Subcutaneous abdominal adipose tissue (tissue), 5 donors: ENCODE measurements at regions not wholly inside any gene's neighbourhood (a gene's known extent, or its start where the extent isn't known, plus 50 kb on each side); places are given as distances from the start of the nearest gene placed in this dataset.
A peak's percentile ranks its signal among the peaks of the same experiment; 100 is the strongest.

Experiments
- H3K27ac ChIP-seq: one replicate; pipeline ENCODE4 v1.7.0; 2013; ENCODE audit warnings: low read depth, mild to moderate bottlenecking, inconsistent platforms, low read length, moderate library complexity
- H3K27me3 ChIP-seq, 5 donors: one replicate each; pipeline ENCODE4 v1.7.0; 2013; ENCODE audit warnings: low read length in 5 of 5, inconsistent platforms in 1 of 5; ENCODE audit not compliant: control insufficient read depth in 5 of 5, insufficient read depth in 4 of 5
- H3K36me3 ChIP-seq, 5 donors: one replicate each; pipeline ENCODE4 v1.7.0; 2013; ENCODE audit warnings: low read length in 5 of 5; ENCODE audit not compliant: control insufficient read depth in 5 of 5, insufficient read depth in 5 of 5
- H3K4me1 ChIP-seq, 5 donors: one replicate each; pipeline ENCODE4 v1.7.0; 2013; ENCODE audit warnings: low read length in 5 of 5, mild to moderate bottlenecking in 3 of 5, moderate library complexity in 1 of 5; ENCODE audit not compliant: control insufficient read depth in 5 of 5, insufficient read depth in 5 of 5
- H3K4me3 ChIP-seq, 5 donors: one replicate each; pipeline ENCODE4 v1.7.0; 2013; ENCODE audit warnings: low read length in 5 of 5, low read depth in 1 of 5
- H3K9ac ChIP-seq, 5 donors: one replicate each; pipeline ENCODE4 v1.7.0; 2013; ENCODE audit warnings: low read length in 5 of 5, mild to moderate bottlenecking in 4 of 5, moderate library complexity in 3 of 5
- H3K9me3 ChIP-seq, 5 donors: one replicate each; pipeline ENCODE4 v1.7.0; 2013; ENCODE audit warnings: low read length in 5 of 5; ENCODE audit not compliant: control insufficient read depth in 5 of 5
- donor health status: healthy.
- donor health status: healthy.
- donor health status: healthy.
- donor health status: healthy.
- donor health status: healthy.

DNA sequence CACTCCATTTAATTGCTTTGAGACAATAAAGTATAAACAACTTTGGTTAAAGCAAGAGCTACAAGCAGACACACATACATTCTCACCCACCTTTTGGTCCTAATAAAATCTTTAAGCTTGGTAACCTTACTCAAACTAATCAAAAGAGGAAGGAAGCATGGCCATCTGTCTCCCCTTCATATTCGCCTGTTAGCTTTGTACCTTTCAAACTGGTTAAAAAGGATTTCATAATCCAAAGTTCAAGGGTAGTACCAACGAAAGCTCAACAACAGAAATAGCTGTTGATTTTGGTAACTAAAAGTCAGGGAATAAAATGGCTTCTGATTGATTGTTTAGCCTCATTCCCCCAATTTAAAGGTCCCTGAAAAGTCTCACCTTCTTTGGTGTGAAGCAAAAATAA lies 456.9 kb downstream of the BCAT1 start:
- H3K9ac ChIP-seq: no peak overlapping the region
- H3K36me3 ChIP-seq: no peaks in the 10 kb centered on the region
- H3K9me3 ChIP-seq: no peaks in the 10 kb centered on the region
- no peak overlapping the region for H3K27ac ChIP-seq
- no peaks in the 10 kb centered on the region for H3K27me3 ChIP-seq
- H3K4me3 ChIP-seq: no peak overlapping the region
- peaks cover 0 to 56% (median 14%) of the 10 kb centered on the region in 5 donors for H3K4me1 ChIP-seq

DNA sequence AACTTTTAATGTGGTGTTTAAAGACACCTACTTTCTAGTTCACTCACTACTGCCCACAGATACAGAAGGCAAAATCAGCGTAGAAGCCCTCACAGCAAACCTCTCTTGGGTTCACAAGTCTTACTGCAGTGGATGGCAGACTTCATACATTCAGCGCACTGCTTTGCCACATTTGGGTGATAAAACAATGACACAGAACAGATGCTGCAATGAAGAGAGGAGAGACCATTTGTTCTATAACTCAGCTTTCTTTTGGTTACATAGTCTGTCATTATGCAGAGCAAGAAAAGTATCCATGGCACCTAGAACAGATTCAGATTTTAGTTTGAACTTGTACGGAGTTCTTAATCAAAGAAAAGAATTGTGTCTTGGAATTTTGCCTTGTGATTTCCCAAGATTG lies 459.0 kb downstream of the BCAT1 start:
- Histone ChIP-seq H3K27ac (peak overlapping the region; percentile 61), H3K9ac (peak overlapping the region in 1 of 5 donors; percentile 17), H3K27me3 (no peaks in the 10 kb centered on the region), H3K4me3 (no peak overlapping the region), H3K36me3 (no peaks in the 10 kb centered on the region), H3K9me3 (no peaks in the 10 kb centered on the region), H3K4me1 (peaks cover 0 to 38% (median 4%) of the 10 kb centered on the region in 5 donors)

DNA sequence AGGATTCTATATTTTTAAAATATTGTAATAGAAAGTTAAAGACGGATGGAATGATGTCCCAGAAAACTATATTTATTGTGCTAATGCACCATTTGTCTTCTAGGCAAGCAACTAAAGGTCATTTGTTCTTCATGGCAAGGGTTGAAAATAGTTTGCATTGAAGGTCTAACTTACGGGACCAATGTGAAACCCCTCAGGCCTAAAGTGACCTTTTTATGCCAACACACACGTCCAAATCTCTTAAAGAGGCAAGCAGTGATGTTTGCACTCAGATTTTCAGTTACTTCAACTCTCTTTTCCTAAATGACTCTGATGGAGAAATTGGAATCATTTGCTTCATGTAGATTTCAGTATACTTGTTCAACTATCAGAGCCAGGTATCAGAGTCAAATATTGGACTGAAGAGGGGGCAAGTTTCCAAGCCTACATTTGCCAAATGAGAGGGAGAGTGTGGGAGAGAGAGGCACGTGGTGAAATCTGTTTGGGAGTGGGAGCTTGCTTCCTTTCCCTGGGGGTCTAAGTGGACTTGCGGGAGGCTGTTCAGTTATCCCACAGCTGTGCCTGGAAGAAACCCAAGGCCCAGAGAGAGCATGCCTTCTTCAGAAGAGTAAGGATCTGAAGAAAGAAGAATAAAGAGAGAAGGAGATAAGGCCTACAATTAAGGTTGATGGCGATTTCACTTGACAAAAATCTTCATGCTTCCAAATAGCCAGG lies 459.8 kb downstream of the BCAT1 start:
- H3K9me3 ChIP-seq: no peaks in the 10 kb centered on the region

DNA sequence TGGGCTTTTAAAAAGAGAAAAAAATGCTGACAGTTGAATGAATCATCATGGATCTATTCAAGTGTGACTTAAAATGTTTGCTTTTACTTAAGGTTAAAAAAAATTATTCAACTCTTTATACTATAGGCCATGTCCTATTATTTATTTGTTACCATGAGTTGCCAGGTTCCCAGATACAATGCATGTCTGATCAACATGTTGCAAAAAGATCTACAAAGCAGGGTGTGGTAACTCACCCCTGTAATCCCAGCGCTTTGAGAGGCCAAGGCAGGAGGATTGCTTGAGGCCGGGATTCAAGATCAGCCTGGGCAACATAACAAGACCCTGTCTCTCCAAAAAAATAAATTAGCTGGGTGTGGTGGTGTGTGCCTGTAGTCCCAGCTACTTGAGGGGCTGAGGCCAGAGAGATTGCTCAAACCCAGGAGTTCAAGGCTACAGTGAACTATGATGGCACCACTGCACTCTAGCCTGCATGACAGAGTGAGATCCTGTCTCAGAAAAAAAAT lies 460.8 kb downstream of the BCAT1 start:
- Histone ChIP-seq H3K27ac (peak overlapping the region; percentile 61), H3K4me1 (peaks cover 0 to 31% (median 4%) of the 10 kb centered on the region in 5 donors), H3K27me3 (no peaks in the 10 kb centered on the region), H3K36me3 (no peaks in the 10 kb centered on the region), H3K4me3 (peak overlapping the region in 1 of 5 donors; percentile 1), H3K9ac (no peak overlapping the region), H3K9me3 (no peaks in the 10 kb centered on the region)

More for the DNA sequence above, 459.8 kb downstream of the BCAT1 start:
- Histone ChIP-seq H3K27ac (peak overlapping the region; percentile 61), H3K9ac (peak overlapping the region in 1 of 5 donors; percentile 23), H3K4me1 (peaks cover 0 to 32% (median 4%) of the 10 kb centered on the region in 5 donors), H3K4me3 (no peak overlapping the region), H3K36me3 (no peaks in the 10 kb centered on the region), H3K27me3 (no peaks in the 10 kb centered on the region)

DNA sequence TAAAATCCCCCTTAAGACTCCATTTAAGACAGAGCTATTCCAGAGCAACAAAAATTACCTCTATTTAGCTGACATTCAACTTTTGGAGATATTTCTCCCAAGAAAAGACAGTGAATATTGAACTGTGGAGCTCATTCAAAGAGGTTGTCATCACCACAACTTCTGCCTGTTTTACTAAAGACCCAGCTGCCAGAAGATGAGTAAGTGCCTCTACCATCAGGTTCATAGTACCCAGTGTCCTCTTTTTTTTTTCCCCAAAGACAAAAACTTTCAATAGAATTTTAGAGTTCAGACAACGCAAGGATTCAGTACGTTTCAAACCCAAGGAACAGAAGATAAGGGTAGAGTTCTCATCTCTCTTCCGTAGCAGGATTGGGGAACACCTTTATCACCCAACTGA lies 461.3 kb downstream of the BCAT1 start:
- H3K36me3 ChIP-seq: no peaks in the 10 kb centered on the region
- no peak overlapping the region for H3K9ac ChIP-seq
- H3K4me3 ChIP-seq: no peak overlapping the region
- H3K4me1 ChIP-seq: peaks cover 0 to 31% (median 4%) of the 10 kb centered on the region in 5 donors
- no peaks in the 10 kb centered on the region for H3K27me3 ChIP-seq
- H3K9me3 ChIP-seq: no peaks in the 10 kb centered on the region
- peak overlapping the region; percentile 61 for H3K27ac ChIP-seq

DNA sequence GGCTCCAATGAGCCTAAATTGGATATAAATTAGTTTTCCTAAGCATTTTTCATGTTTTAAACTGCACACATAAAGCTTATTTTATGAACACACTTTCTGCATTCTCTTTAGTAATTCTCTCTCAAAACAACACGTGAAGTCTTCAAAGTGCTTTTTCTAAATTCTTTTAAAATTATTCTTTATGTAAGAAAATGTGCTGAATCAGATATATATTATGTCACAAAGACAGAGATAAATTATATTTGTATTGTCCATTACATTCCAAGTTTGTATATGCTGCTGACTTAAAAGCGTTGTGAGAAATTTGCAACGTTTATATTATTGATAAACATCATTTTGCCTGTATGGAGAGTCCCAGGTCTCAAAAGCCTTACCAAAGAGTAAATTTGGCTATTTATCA lies 465.2 kb downstream of the BCAT1 start:
- H3K36me3 ChIP-seq: no peaks in the 10 kb centered on the region
- no peaks in the 10 kb centered on the region for H3K27me3 ChIP-seq
- peaks cover 0 to 17% (median 8%) of the 10 kb centered on the region in 5 donors for H3K4me1 ChIP-seq

DNA sequence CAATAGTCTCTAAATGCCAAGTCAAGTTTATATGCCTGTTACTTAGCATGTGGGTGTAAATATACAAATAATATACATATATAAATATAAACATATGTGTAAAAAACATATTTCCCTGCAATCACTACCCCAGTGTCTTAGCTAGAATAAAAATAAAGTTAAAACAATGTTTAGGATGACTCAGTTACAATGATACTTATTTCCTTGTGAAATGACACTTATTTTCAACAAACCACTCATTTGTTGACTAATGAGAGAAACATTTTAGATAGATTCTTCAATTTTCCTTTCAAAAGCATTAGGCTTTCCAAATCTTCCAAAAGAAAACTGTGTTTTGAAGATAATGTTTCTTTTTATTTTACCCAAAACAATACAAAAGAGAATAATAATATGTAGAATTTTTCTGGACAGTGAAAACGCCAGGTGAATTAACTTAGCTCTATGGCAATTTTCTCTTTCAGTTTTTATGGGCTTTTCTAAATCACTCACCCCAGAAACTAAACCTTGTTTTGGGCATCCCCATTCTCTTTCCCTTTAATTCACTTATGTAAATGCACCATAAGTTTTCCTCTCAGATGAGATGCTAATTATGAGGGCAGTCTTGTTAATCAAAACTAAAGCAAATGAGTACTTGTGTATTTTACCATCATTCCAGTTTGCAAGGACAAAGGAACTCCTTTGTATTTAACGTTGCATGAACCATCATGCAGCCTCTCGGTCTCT lies 465.9 kb downstream of the BCAT1 start:
- no peaks in the 10 kb centered on the region for H3K36me3 ChIP-seq
- no peak overlapping the region for H3K9ac ChIP-seq
- H3K4me1 ChIP-seq: peaks cover 0 to 10% (median 5%) of the 10 kb centered on the region in 5 donors
- H3K9me3 ChIP-seq: no peaks in the 10 kb centered on the region
- H3K4me3 ChIP-seq: no peak overlapping the region
- no peaks in the 10 kb centered on the region for H3K27me3 ChIP-seq
- no peak overlapping the region for H3K27ac ChIP-seq

More for the DNA sequence above, 465.2 kb downstream of the BCAT1 start:
- Histone ChIP-seq H3K9me3 (no peaks in the 10 kb centered on the region), H3K9ac (no peak overlapping the region), H3K4me3 (no peak overlapping the region), H3K27ac (no peak overlapping the region)

DNA sequence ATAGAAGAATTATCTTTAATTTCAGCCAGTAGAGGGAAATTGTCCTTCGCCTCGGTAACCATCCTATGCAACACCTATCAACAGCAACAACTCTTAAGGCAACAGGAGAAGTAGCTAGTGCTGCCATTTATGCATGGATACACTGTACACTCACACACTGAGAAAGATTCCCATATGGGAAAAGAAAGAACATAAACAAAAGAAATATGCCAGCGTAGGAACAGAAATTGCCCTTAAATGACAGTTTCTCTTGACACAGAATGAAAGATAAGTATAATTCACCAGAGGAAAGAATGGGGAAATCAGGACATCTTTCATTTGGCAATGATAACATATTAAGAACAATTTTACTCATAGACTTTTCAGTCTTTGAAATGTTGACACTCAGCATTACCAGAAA lies 466.9 kb downstream of the BCAT1 start:
- Histone ChIP-seq H3K9ac (no peak overlapping the region), H3K27ac (peak overlapping the region; percentile 22), H3K27me3 (no peaks in the 10 kb centered on the region), H3K4me1 (peaks cover 0 to 10% (median 5%) of the 10 kb centered on the region in 5 donors), H3K9me3 (no peaks in the 10 kb centered on the region), H3K4me3 (peak overlapping the region in 1 of 5 donors; percentile 19), H3K36me3 (no peaks in the 10 kb centered on the region)

DNA sequence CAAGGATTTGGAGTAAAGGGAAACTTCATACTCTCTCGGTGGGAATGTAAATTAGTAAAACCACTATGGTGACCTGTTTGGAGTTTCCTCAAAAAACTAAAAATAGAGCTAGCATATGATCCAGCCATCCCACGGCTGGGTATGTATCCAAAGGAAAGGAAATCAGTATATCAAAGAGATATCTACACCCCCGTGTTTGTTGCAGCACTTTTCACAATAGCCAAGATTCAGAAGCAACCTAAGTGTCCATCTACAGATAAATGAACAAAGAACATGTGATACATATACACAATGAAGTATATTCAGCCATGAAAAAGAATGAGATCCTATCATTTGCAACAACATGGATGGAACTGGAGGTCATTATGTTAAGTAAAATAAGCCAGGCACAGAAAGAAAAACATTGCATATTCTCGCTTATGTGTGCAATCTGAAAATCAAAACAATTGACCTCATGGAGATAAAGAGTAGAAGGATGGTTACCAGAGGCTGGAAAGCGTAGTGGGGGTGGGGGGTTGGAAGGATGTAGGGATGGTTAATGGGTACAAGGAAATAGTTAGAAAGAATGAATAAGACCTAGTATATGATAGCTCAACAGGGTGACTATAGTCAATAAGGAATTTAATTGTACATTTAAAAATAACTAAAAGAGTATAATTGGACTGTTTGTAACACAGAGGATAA lies 468.0 kb downstream of the BCAT1 start:
- Histone ChIP-seq H3K27me3 (no peaks in the 10 kb centered on the region), H3K27ac (no peak overlapping the region), H3K36me3 (no peaks in the 10 kb centered on the region), H3K9ac (no peak overlapping the region), H3K4me1 (peaks cover 0 to 10% (median 5%) of the 10 kb centered on the region in 5 donors), H3K4me3 (no peak overlapping the region), H3K9me3 (no peaks in the 10 kb centered on the region)
